Epithelial cell of proximal tubule (primary cell): ENCODE measurements at regions not wholly inside any gene's neighbourhood (a gene's known extent, or its start where the extent isn't known, plus 50 kb on each side); places are given as distances from the start of the nearest gene placed in this dataset.

ENCODE experiments used
- DNase-seq: peaks from one replicate; pipeline ENCODE4 v3.0.0-alpha.2; 2011; ENCODE audit warnings: low read depth
- H3K4me3 ChIP-seq: 2 replicates; pipeline ENCODE4 v1.5.1; 2011; ENCODE audit warnings: low read depth, mild to moderate bottlenecking, low read length
- CTCF ChIP-seq: conservative IDR thresholded peaks from 2 replicates; pipeline ENCODE4 v1.5.1; 2012; ENCODE audit warnings: low read depth, mild to moderate bottlenecking, low read length

GRCh38 chr10:3580565-3580964 lies 204.4 kb downstream of the KLF6 start:
- no peak for TF ChIP-seq CTCF
- DNase-seq: no peak
- H3K4me3 ChIP-seq: no peak overlapping the region

- H3K4me3 ChIP-seq: no peak overlapping the region
- no peak for TF ChIP-seq CTCF
- DNase-seq: no peak
Observed at GRCh38 chr10:3579845-3580244, 205.2 kb downstream of the KLF6 start.

- H3K4me3 ChIP-seq: no peak overlapping the region
- DNase-seq: no peak
- TF ChIP-seq CTCF: no peak
Observed at GRCh38 chr10:3578682-3579081, 206.3 kb downstream of the KLF6 start.

GRCh38 chr10:3578159-3578558 lies 206.8 kb downstream of the KLF6 start:
- no peak for DNase-seq
- no peak for TF ChIP-seq CTCF
- H3K4me3 ChIP-seq: no peak overlapping the region

- TF ChIP-seq CTCF: no peak
- DNase-seq: no peak
- H3K4me3 ChIP-seq: no peak overlapping the region
Observed at GRCh38 chr10:3574451-3574850, 210.6 kb downstream of the KLF6 start.

- no peak for TF ChIP-seq CTCF
- DNase-seq: no peak
- no peak overlapping the region for H3K4me3 ChIP-seq
Observed at GRCh38 chr10:3573498-3573897, 211.5 kb downstream of the KLF6 start.

- TF ChIP-seq CTCF: no peak
- DNase-seq: no peak
- no peak overlapping the region for H3K4me3 ChIP-seq
Observed at GRCh38 chr10:3571310-3571825, 213.6 kb downstream of the KLF6 start.
